H9 (cell line): ENCODE measurements at regions not wholly inside any gene's neighbourhood (a gene's known extent, or its start where the extent isn't known, plus 50 kb on each side); places are given as distances from the start of the nearest gene placed in this dataset.

Experiments
- DNase-seq: peaks from one replicate; pipeline ENCODE4 v3.0.0-alpha.2; 2017
- H2AFZ ChIP-seq: one replicate; pipeline ENCODE4 v1.6.1; 2013; ENCODE audit warnings: mild to moderate bottlenecking, low read length, control low read depth, moderate library complexity
- H2AK5ac ChIP-seq: 2 replicates; pipeline ENCODE4 v1.6.1; 2013; ENCODE audit warnings: low read length, control low read depth, mixed read lengths; ENCODE audit not compliant: insufficient read length
- H2BK120ac ChIP-seq: one replicate; pipeline ENCODE4 v1.6.1; 2013; ENCODE audit warnings: low read depth, mild to moderate bottlenecking, low read length, control low read depth, inconsistent platforms; ENCODE audit not compliant: poor library complexity, severe bottlenecking
- H2BK12ac ChIP-seq: 2 replicates; pipeline ENCODE4 v1.6.1; 2013; ENCODE audit warnings: low read length, control low read depth, mixed read lengths, low read depth; ENCODE audit not compliant: insufficient read length
- H2BK15ac ChIP-seq: 2 replicates; pipeline ENCODE4 v1.6.1; 2013; ENCODE audit warnings: low read depth, low read length, control low read depth
- H2BK20ac ChIP-seq: one replicate; pipeline ENCODE4 v1.6.1; 2013; ENCODE audit warnings: low read depth, mild to moderate bottlenecking, low read length, control low read depth, inconsistent platforms; ENCODE audit not compliant: poor library complexity, severe bottlenecking
- H2BK5ac ChIP-seq: 2 replicates; pipeline ENCODE4 v1.6.1; 2013; ENCODE audit warnings: low read length, control low read depth, mixed read lengths; ENCODE audit not compliant: insufficient read length
- H3K14ac ChIP-seq: 2 replicates; pipeline ENCODE4 v1.6.1; 2013; ENCODE audit warnings: low read length, control low read depth; ENCODE audit not compliant: insufficient read depth
- H3K18ac ChIP-seq: 2 replicates; pipeline ENCODE4 v1.6.1; 2013; ENCODE audit warnings: low read depth, mild to moderate bottlenecking, mixed read lengths, low read length, control low read depth; ENCODE audit not compliant: insufficient read length
- H3K23ac ChIP-seq: 2 replicates; pipeline ENCODE4 v1.6.1; 2013; ENCODE audit warnings: low read length, control low read depth, mixed read lengths, low read depth; ENCODE audit not compliant: insufficient read length
- H3K23me2 ChIP-seq: 2 replicates; pipeline ENCODE4 v1.6.1; 2013; ENCODE audit warnings: low read depth, mild to moderate bottlenecking, mixed read lengths, low read length, control low read depth; ENCODE audit not compliant: insufficient read length, poor library complexity, severe bottlenecking
- H3K27ac ChIP-seq: 2 replicates; pipeline ENCODE4 v1.5.1; 2013; ENCODE audit warnings: low read length, control low read depth, mixed read lengths, low read depth; ENCODE audit not compliant: insufficient read length
- H3K27me3 ChIP-seq: 2 replicates; pipeline ENCODE4 v1.6.1; 2013; ENCODE audit warnings: low read length, control low read depth, inconsistent platforms; ENCODE audit not compliant: insufficient read depth
- H3K4ac ChIP-seq: 2 replicates; pipeline ENCODE4 v1.6.1; 2013; ENCODE audit warnings: low read depth, mild to moderate bottlenecking, control low read depth, inconsistent platforms, low read length, moderate library complexity
- H3K4me1 ChIP-seq: 2 replicates; pipeline ENCODE4 v1.6.1; 2013; ENCODE audit warnings: low read length, control low read depth, inconsistent platforms; ENCODE audit not compliant: insufficient read depth
- H3K4me2 ChIP-seq: 2 replicates; pipeline ENCODE4 v1.6.1; 2013; ENCODE audit warnings: low read length, control low read depth, mixed read lengths; ENCODE audit not compliant: insufficient read length, insufficient read depth
- H3K56ac ChIP-seq: 2 replicates; pipeline ENCODE4 v1.6.1; 2013; ENCODE audit warnings: low read depth, mild to moderate bottlenecking, mixed read lengths, low read length, control low read depth; ENCODE audit not compliant: insufficient read length
- H3K79me1 ChIP-seq: 2 replicates; pipeline ENCODE4 v1.6.1; 2013; ENCODE audit warnings: low read depth, mild to moderate bottlenecking, moderate library complexity, low read length, control low read depth, inconsistent platforms; ENCODE audit not compliant: insufficient read depth, poor library complexity, severe bottlenecking
- H3K79me2 ChIP-seq: 2 replicates; pipeline ENCODE4 v1.6.1; 2013; ENCODE audit warnings: low read length, control low read depth, inconsistent platforms; ENCODE audit not compliant: insufficient read depth
- H3K9ac ChIP-seq: 2 replicates; pipeline ENCODE4 v1.6.1; 2013; ENCODE audit warnings: low read length, control low read depth, mixed read lengths; ENCODE audit not compliant: insufficient read length; ENCODE audit errors: extremely low read depth
- H3K9me3 ChIP-seq: one replicate; pipeline ENCODE4 v1.6.1; 2013; ENCODE audit warnings: low read depth, low read length, inconsistent platforms; ENCODE audit not compliant: control insufficient read depth
- H3T11ph ChIP-seq: one replicate; pipeline ENCODE4 v1.6.1; 2013; ENCODE audit warnings: mild to moderate bottlenecking, low read length, control low read depth, inconsistent platforms
- H4K20me1 ChIP-seq: one replicate; pipeline ENCODE4 v1.6.1; 2013; ENCODE audit not compliant: control insufficient read depth, insufficient read length, insufficient read depth
- H4K5ac ChIP-seq: 2 replicates; pipeline ENCODE4 v1.6.1; 2013; ENCODE audit warnings: low read depth, mild to moderate bottlenecking, mixed read lengths, low read length, control low read depth; ENCODE audit not compliant: insufficient read length
- H4K8ac ChIP-seq: replicated peaks from 2 replicates; pipeline ENCODE4 v1.6.1; 2013; ENCODE audit warnings: low read length, control low read depth, mixed read lengths, low read depth; ENCODE audit not compliant: insufficient read length
- H4K91ac ChIP-seq: 2 replicates; pipeline ENCODE4 v1.6.1; 2013; ENCODE audit warnings: low read depth, mild to moderate bottlenecking, moderate library complexity, mixed read lengths, low read length, control low read depth; ENCODE audit not compliant: insufficient read length
- H3K27ac Mint-ChIP-seq, 3 experiments: 2 replicates in 2 of 3; 3 replicates in 1 of 3; pipeline ENCODE4 v1.8.0; 2020 to 2021; ENCODE audit warnings: mixed read lengths in 3 of 3, mild to moderate bottlenecking in 1 of 3, moderate library complexity in 1 of 3
- H3K27me3 Mint-ChIP-seq: 2 replicates; pipeline ENCODE4 v1.8.0; 2021; ENCODE audit warnings: low read depth, mild to moderate bottlenecking, moderate library complexity, mixed read lengths
- H3K36me3 Mint-ChIP-seq, 3 experiments: 2 replicates in 2 of 3; 3 replicates in 1 of 3; pipeline ENCODE4 v1.8.0; 2020 to 2021; ENCODE audit warnings: low read depth in 3 of 3, mixed read lengths in 3 of 3; ENCODE audit not compliant: insufficient read depth in 1 of 3
- H3K4me1 Mint-ChIP-seq, 2 experiments: 2 replicates each; pipeline ENCODE4 v1.8.0; 2020; ENCODE audit warnings: mixed read lengths in 2 of 2
- H3K4me3 Mint-ChIP-seq, 2 experiments: 2 replicates in 1 of 2; 3 replicates in 1 of 2; pipeline ENCODE4 v1.8.0; 2020 to 2021; ENCODE audit warnings: mild to moderate bottlenecking in 2 of 2, mixed read lengths in 2 of 2, moderate library complexity in 1 of 2
- H3K9me3 Mint-ChIP-seq, 2 experiments: 2 replicates in 1 of 2; 3 replicates in 1 of 2; pipeline ENCODE4 v1.8.0; 2020; ENCODE audit warnings: mild to moderate bottlenecking in 2 of 2, mixed read lengths in 2 of 2, moderate library complexity in 1 of 2
- WGBS: extraction: QIAGEN DNeasy Blood & Tissue Kit; methylation state at CpG from one replicate; pipeline ENCODE4 v1.1.7; 2013; ENCODE audit warnings: missing lambda C conversion rate, low lambda C conversion rate, mixed read lengths; ENCODE audit not compliant: insufficient read length; ENCODE audit errors: extremely low coverage; 5-methylcytosine and 5-hydroxymethylcytosine counted together
- TF ChIP-seq, protein P1 (sequence below): fragments of 200-600 bp; sonication (generic); conservative IDR thresholded peaks from 3 replicates; pipeline ENCODE4 v1.8.0; 2021; ENCODE audit warnings: antibody characterized with exemption, mild to moderate bottlenecking

DNA sequence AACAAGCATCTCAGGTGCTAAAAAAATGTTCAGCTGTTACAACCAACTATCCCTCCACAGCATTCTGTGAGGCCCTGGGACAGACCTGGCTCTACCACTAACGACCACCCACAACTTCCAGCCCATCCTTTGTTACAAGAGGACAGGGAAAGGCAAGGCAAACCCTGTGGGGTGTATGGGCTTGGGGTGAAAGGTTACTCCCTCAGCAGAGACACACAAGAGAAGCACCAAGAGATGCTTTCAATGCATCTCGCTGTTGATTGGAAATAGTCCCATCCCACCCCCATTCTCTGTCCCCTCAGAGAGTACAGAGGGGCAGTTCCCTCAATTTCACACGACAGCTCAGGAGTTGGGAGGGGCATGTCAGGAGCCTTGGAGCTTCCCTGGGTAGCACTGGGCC is 234.1 kb downstream of the CAAP1 start:
- H4K20me1 ChIP-seq = no peaks in the 10 kb centered on the region
- H3K27me3 ChIP-seq = no peaks in the 10 kb centered on the region
- no peaks in the 10 kb centered on the region for H3K79me1 ChIP-seq
- H3K27me3 Mint-ChIP-seq = peaks cover 2% of the 10 kb centered on the region; the same call in 1 of the 2 replicates
- H4K5ac ChIP-seq = no peak overlapping the region
- no peak for DNase-seq
- no peak overlapping the region for H3K4me3 Mint-ChIP-seq
- no peak overlapping the region for H4K91ac ChIP-seq
- no peak overlapping the region for H3K9ac ChIP-seq
- no peak overlapping the region for H2BK120ac ChIP-seq
- H3K27ac ChIP-seq = no peak overlapping the region
- no peaks in the 10 kb centered on the region for H3K9me3 ChIP-seq
- H2BK12ac ChIP-seq = no peak overlapping the region
- H3K56ac ChIP-seq = no peak overlapping the region
- H3K18ac ChIP-seq = no peak overlapping the region
- no peak overlapping the region for H3K4me2 ChIP-seq
- H3K27ac Mint-ChIP-seq = no peak overlapping the region
- peaks cover 8 to 9% of the 10 kb centered on the region in 2 experiments; a peak in 4 of 5 replicates for H3K9me3 Mint-ChIP-seq
- peaks cover 0 to 8% (median 5%) of the 10 kb centered on the region in 3 experiments; a peak in 4 of 7 replicates for H3K36me3 Mint-ChIP-seq
- no CpG with 5 or more reads among the region's 3 CpGs for WGBS
- no peak overlapping the region for H3K23ac ChIP-seq
- no peak overlapping the region for H4K8ac ChIP-seq
- no peaks in the 10 kb centered on the region for H3K4me1 ChIP-seq
- H2AFZ ChIP-seq = no peak overlapping the region
- peaks cover 7 to 13% of the 10 kb centered on the region in 2 experiments for H3K4me1 Mint-ChIP-seq
- H2BK15ac ChIP-seq = no peak overlapping the region
- no peak overlapping the region for H3K14ac ChIP-seq
- no peaks in the 10 kb centered on the region for H3K79me2 ChIP-seq
- H3T11ph ChIP-seq = no peak overlapping the region
- no peak overlapping the region for H2BK20ac ChIP-seq
- TF ChIP-seq, protein P1, sequence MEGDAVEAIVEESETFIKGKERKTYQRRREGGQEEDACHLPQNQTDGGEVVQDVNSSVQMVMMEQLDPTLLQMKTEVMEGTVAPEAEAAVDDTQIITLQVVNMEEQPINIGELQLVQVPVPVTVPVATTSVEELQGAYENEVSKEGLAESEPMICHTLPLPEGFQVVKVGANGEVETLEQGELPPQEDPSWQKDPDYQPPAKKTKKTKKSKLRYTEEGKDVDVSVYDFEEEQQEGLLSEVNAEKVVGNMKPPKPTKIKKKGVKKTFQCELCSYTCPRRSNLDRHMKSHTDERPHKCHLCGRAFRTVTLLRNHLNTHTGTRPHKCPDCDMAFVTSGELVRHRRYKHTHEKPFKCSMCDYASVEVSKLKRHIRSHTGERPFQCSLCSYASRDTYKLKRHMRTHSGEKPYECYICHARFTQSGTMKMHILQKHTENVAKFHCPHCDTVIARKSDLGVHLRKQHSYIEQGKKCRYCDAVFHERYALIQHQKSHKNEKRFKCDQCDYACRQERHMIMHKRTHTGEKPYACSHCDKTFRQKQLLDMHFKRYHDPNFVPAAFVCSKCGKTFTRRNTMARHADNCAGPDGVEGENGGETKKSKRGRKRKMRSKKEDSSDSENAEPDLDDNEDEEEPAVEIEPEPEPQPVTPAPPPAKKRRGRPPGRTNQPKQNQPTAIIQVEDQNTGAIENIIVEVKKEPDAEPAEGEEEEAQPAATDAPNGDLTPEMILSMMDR = no peak
- no peak overlapping the region for H3K4ac ChIP-seq
- no peaks in the 10 kb centered on the region for H3K23me2 ChIP-seq
- no peak overlapping the region for H2AK5ac ChIP-seq
- H2BK5ac ChIP-seq = no peak overlapping the region
